LNCaP clone FGC (cell line): ENCODE measurements at regions not wholly inside any gene's neighbourhood (a gene's known extent, or its start where the extent isn't known, plus 50 kb on each side); places are given as distances from the start of the nearest gene placed in this dataset.
"Not testable (repeated sequence)": the region's sequence is repeated elsewhere in the genome, so short reads cannot be mapped to it uniquely, and the experiment has no call there.

Source experiments
- DNase-seq: peaks from one replicate; pipeline ENCODE4 v3.0.0-alpha.2; 2011; ENCODE audit warnings: low read depth
- H3K4me3 ChIP-seq: 2 replicates; pipeline ENCODE4 v1.5.1; 2011; ENCODE audit warnings: mild to moderate bottlenecking, low read depth, low read length, control low read depth
- TF ChIP-seq, protein P1 (sequence below): IDR thresholded peaks from 2 replicates; pipeline ENCODE4 v1.5.1; 2012; ENCODE audit warnings: mild to moderate bottlenecking; ENCODE audit not compliant: control insufficient read depth, insufficient read depth; ENCODE audit errors: extremely low read depth

DNA sequence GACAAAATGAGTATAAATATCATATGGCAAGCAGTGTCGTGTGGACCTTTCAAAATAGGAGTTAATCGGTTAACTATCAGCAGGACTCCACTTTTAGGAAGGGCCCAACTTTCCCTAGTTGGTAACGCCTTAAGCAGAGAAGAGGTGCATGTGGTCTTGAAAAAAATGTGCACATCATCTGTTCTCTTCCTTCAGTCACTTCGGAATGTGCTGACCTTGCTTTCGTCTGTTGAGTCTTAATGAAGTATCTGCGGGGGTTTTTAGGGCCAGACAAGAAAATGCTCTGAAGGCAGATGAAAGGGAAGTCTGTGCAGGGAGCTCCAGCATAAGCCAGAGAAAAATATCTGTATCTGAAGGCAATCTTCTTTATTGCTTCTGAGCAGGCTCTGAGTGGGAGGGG lies 185.2 kb downstream of the AEBP2 start:
- DNase-seq, result no peak
- H3K4me3 ChIP-seq, result no peak overlapping the region
- TF ChIP-seq, protein P1, sequence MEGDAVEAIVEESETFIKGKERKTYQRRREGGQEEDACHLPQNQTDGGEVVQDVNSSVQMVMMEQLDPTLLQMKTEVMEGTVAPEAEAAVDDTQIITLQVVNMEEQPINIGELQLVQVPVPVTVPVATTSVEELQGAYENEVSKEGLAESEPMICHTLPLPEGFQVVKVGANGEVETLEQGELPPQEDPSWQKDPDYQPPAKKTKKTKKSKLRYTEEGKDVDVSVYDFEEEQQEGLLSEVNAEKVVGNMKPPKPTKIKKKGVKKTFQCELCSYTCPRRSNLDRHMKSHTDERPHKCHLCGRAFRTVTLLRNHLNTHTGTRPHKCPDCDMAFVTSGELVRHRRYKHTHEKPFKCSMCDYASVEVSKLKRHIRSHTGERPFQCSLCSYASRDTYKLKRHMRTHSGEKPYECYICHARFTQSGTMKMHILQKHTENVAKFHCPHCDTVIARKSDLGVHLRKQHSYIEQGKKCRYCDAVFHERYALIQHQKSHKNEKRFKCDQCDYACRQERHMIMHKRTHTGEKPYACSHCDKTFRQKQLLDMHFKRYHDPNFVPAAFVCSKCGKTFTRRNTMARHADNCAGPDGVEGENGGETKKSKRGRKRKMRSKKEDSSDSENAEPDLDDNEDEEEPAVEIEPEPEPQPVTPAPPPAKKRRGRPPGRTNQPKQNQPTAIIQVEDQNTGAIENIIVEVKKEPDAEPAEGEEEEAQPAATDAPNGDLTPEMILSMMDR, result no peak

DNA sequence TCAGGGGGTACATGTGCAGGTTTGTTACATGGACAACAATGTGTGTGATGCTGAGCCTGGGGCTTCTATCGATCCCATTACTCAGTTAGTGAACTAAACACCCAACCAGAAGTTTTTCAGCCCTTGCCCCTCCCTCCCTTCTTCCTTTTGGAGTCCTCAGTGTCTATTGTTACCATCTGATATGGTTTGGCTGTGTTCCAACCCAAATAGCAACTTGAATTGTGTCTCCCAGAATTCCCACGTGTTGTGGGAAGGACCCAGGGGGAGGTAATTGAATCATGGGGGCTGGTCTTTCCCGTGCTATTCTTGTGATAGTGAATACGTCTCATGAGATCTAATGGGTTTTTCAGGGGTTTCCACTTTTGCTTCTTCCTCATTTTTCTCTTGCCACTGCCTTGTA lies 186.3 kb downstream of the AEBP2 start:
- not testable (repeated sequence) for DNase-seq, H3K4me3 ChIP-seq

DNA sequence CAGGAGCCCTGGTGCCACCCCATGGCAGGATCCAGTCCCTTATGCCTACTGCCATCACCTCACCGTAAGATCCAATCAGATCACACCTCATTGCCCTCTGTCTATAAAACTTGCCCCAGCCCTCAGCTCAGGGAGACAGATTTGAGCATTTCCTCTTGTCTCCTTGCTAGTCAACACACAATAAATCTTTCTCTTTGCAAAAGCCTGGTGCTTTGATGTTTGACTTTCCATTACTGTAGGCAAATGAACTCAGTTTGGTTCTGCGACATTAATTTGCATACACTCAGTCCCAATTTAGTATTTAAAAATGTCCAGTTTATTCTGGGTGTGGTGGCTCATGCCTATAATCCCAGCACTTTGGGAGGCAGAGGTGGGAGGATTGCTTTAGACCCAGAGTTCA lies 188.4 kb downstream of the AEBP2 start:
- H3K4me3 ChIP-seq, result no peak overlapping the region
- TF ChIP-seq, protein P1, result no peak
- DNase-seq, result no peak

DNA sequence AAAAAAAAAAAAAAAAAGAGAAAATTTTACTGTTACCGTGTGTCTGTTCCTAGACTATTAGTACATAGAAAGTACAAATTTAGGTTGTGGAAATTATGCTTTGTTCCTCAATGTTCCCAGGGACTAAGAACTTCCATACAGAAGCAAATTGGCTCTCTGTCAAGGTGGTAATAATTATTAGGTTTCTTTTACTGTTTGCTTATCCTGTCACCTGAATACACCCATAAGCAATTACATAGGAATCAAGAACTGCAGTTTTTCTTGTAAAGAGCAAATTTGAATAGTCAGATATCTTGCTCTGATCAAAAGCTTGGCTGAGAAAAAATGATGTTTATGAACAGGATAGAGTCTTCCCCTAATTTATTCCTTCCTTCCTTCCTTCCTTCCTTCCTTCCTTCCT lies 191.2 kb downstream of the AEBP2 start:
- DNase-seq, result no peak
- no peak overlapping the region for H3K4me3 ChIP-seq
- TF ChIP-seq, protein P1, result no peak

DNA sequence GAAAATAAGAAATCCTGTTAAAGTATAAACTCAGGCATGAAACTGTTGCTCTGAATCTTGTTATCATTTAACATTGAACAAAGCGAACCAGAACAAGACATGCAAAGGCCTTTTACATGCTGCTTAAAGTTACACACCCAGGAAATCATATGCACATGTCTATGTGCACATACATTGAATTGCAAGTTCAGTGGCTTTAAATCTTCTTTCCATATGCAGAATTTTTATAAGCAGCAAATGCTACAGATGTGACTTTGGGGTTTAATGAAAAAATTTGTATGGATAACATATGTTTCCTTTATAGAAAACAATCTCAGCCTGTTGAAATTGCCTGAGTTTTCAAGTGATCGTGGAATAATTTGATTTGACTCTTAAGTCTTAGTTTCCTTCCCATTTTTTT lies 193.9 kb downstream of the AEBP2 start:
- DNase-seq, result no peak
- TF ChIP-seq, protein P1, result no peak

DNA sequence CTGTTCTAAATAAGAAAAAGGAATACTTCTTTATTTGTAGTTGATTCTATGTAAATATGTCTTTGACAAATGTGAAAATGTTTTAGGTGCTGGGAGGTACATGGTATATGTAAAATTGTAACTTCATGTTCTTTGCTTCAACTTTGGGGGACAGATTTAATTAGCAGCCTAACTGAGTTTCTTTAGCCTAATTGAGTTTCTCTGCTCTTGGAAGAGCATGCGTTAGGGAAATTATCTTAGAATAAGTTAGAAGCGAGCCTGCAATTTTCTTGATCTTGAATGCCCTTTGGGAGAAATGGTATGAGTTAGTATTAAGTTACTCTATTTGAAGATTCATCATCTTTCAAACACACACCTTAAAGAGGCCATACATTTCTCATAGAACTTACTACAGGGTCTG lies 194.3 kb downstream of the AEBP2 start:
- TF ChIP-seq, protein P1, result no peak
- DNase-seq, result no peak
- H3K4me3 ChIP-seq, result no peak overlapping the region

More for the DNA sequence above, 193.9 kb downstream of the AEBP2 start:
- H3K4me3 ChIP-seq, result no peak overlapping the region

DNA sequence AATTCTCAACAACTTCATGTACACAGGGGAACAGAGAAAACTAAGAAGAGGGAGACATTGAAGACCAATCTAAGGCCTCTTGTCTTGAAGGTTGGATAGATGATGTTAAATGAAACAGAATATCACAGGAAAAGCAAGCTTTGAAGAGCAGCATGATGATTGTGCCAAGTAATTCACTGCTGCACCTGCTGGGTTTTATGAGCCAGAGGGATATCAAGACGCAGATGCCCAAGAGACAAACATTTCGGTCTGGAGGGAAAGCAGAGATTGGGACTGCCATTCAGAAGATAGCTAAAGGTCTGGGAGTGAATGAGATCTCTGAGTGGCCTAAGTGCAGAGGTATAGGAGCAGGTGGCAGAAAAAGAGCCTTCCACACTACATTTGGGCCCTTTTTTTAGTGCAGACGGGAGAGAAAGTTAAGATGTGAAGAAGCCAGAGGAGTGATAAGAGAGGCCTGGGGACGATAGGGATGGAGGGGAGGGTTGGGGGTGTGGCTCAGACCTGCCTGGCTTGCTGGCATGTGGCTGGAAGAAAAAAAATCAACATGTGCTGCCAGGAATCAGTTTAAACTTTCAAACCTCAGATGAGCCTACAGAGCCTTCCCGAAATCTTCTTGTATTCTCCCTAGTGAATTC lies 200.6 kb downstream of the AEBP2 start:
- DNase-seq, result no peak
- H3K4me3 ChIP-seq, result no peak overlapping the region
- TF ChIP-seq, protein P1, result no peak
